GM19023 (cell line): ENCODE measurements at regions not wholly inside any gene's neighbourhood (a gene's known extent, or its start where the extent isn't known, plus 50 kb on each side); places are given as distances from the start of the nearest gene placed in this dataset.
"Not testable (repeated sequence)": the region's sequence is repeated elsewhere in the genome, so short reads cannot be mapped to it uniquely, and the experiment has no call there.

ENCODE experiments used
- ATAC-seq: cut with Tn5 transposase; IDR thresholded peaks from one replicate; pipeline ENCODE4 v1.9.1; 2021; ENCODE audit warnings: mild to moderate bottlenecking, moderate library complexity; ENCODE audit not compliant: unreplicated experiment

- no peak for ATAC-seq
Observed at GRCh38 chr16:27600381-27600780, 50.4 kb downstream of the KATNIP start.

GRCh38 chr16:27602103-27602502, 52.2 kb downstream of the KATNIP start:
- no peak for ATAC-seq

GRCh38 chr16:27605500-27606106, 55.7 kb downstream of the KATNIP start:
- ATAC-seq, result not testable (repeated sequence)

- no peak for ATAC-seq
Observed at GRCh38 chr16:27611340-27611739, 61.4 kb downstream of the KATNIP start.

- no peak for ATAC-seq
Observed at GRCh38 chr16:27613238-27613791, 63.4 kb downstream of the KATNIP start.

GRCh38 chr16:27617665-27618064, 67.7 kb downstream of the KATNIP start:
- no peak for ATAC-seq

GRCh38 chr16:27618165-27618564, 68.2 kb downstream of the KATNIP start:
- no peak for ATAC-seq

GRCh38 chr16:27618606-27619327, 68.8 kb downstream of the KATNIP start:
- no peak for ATAC-seq

GRCh38 chr16:27620541-27620940, 70.6 kb downstream of the KATNIP start:
- ATAC-seq, result no peak

GRCh38 chr16:27624154-27625049, 74.5 kb downstream of the KATNIP start:
- no peak for ATAC-seq

GRCh38 chr16:27625050-27625697, 75.2 kb downstream of the KATNIP start:
- ATAC-seq, result no peak

GRCh38 chr16:27627136-27627535, 77.2 kb downstream of the KATNIP start:
- ATAC-seq, result no peak

- ATAC-seq, result no peak
Observed at GRCh38 chr16:27628241-27628942, 78.4 kb downstream of the KATNIP start.

GRCh38 chr16:27628943-27629462, 79.1 kb downstream of the KATNIP start:
- ATAC-seq, result not testable (repeated sequence)

GRCh38 chr16:27632216-27632615, 82.3 kb downstream of the KATNIP start:
- no peak for ATAC-seq

GRCh38 chr16:27633221-27633620, 83.3 kb downstream of the KATNIP start:
- ATAC-seq, result no peak

- no peak for ATAC-seq
Observed at GRCh38 chr16:27633721-27634120, 83.8 kb downstream of the KATNIP start.

- ATAC-seq, result no peak
Observed at GRCh38 chr16:27634779-27635178, 84.8 kb downstream of the KATNIP start.

- no peak for ATAC-seq
Observed at GRCh38 chr16:27636453-27637240, 86.7 kb downstream of the KATNIP start.
